GM12878 (cell line): ENCODE measurements at regions not wholly inside any gene's neighbourhood (a gene's known extent, or its start where the extent isn't known, plus 50 kb on each side); places are given as distances from the start of the nearest gene placed in this dataset.

Source experiments
- ATAC-seq: fragments of 200-7000 bp; cut with Tn5 transposase; 3 replicates; pipeline ENCODE4 v1.9.1; 2020; ENCODE audit warnings: mild to moderate bottlenecking, moderate library complexity
- BruUV-seq: library from RNA; stranded (reverse); fragments of 400-500 nt; replicated peaks from 2 replicates; lab custom pipeline; 2021; lab: Mats Ljungman, UMichigan
- CTCF ChIA-PET: fragments of 300-600 bp; sonication (Branson Sonifier 250); formaldehyde crosslinking; extraction: SDS; loops from one replicate; lab custom pipeline; 2021; ENCODE audit warnings: inconsistent platforms; lab: Yijun Ruan, JAX
- POLR2A ChIA-PET: fragments of 350-600 bp; formaldehyde crosslinking; extraction: SDS; loops from one replicate; lab custom pipeline; 2021; ENCODE audit warnings: inconsistent platforms; lab: Charles Lee
- RAD21 ChIA-PET: fragments of 300-600 bp; sonication (Branson Sonifier 250); formaldehyde crosslinking; loops from one replicate; lab custom pipeline; 2023; ENCODE audit warnings: antibody characterized with exemption; ENCODE audit not compliant: unreplicated experiment; lab: Charles Lee
- SMC1A ChIA-PET: fragments of 300-600 bp; sonication (Branson Sonifier 250); formaldehyde crosslinking; loops from one replicate; lab custom pipeline; 2023; ENCODE audit not compliant: unreplicated experiment, uncharacterized antibody; lab: Charles Lee
- DNase-seq: peaks from one replicate; pipeline ENCODE4 v3.0.0-alpha.2; 2011; ENCODE audit warnings: low read depth, low spot score
- FAIRE-seq: peaks from 3 replicates; lab custom pipeline; 2011; peaks lifted over from hg19 to GRCh38; lab: Jason Lieb, UNC
- H2AFZ ChIP-seq: 2 replicates; pipeline ENCODE4 v1.6.0; 2011; ENCODE audit warnings: low read depth, low read length, control low read depth; ENCODE audit not compliant: control insufficient read depth
- H3K27ac ChIP-seq: 2 replicates; pipeline ENCODE4 v1.5.1; 2011; ENCODE audit warnings: control low read depth; ENCODE audit not compliant: control insufficient read depth, insufficient read depth
- H3K27me3 ChIP-seq, 2 experiments: replicated peaks in 1 of 2; 2 replicates each; pipeline versions ENCODE4 v1.6.0 to v1.6.1; 2011; ENCODE audit warnings: low read length in 1 of 2; ENCODE audit not compliant: control insufficient read depth in 2 of 2, insufficient read depth in 2 of 2
- H3K36me3 ChIP-seq, 2 experiments: 2 replicates each; pipeline ENCODE4 v1.5.1; 2011; ENCODE audit warnings: low read length in 1 of 2; ENCODE audit not compliant: control insufficient read depth in 2 of 2, insufficient read depth in 2 of 2
- H3K4me1 ChIP-seq: 2 replicates; pipeline ENCODE4 v1.6.1; 2011; ENCODE audit warnings: mild to moderate bottlenecking, low read length, moderate library complexity, mixed read lengths; ENCODE audit not compliant: control insufficient read depth, insufficient read depth
- H3K4me2 ChIP-seq: 2 replicates; pipeline ENCODE4 v1.6.0; 2011; ENCODE audit warnings: control low read depth; ENCODE audit not compliant: control insufficient read depth, insufficient read depth
- H3K4me3 ChIP-seq: fragments of 200-600 bp; sonication (generic); 2 replicates; pipeline ENCODE4 v1.5.1; 2016
- H3K79me2 ChIP-seq: 2 replicates; pipeline ENCODE4 v1.6.0; 2011; ENCODE audit warnings: low read length; ENCODE audit not compliant: control insufficient read depth, insufficient read depth
- H3K9ac ChIP-seq: 2 replicates; pipeline ENCODE4 v1.8.0; 2011; ENCODE audit warnings: low read length, control low read depth, mixed read lengths; ENCODE audit not compliant: control insufficient read depth, insufficient read depth
- H3K9me3 ChIP-seq: replicated peaks from 3 replicates; pipeline ENCODE4 v1.5.1; 2011; ENCODE audit warnings: mild to moderate bottlenecking, low read length; ENCODE audit not compliant: control insufficient read depth, insufficient read depth
- H4K20me1 ChIP-seq: 2 replicates; pipeline ENCODE4 v1.6.0; 2011; ENCODE audit not compliant: control insufficient read depth, insufficient read depth
- BHLHE40 ChIP-seq, 2 experiments: fragments of 450-650 bp in 1 of 2; IDR thresholded peaks; 2 replicates each; pipeline ENCODE4 v1.6.1; 2011 to 2017; ENCODE audit warnings: low read depth in 2 of 2, borderline replicate concordance in 1 of 2, improper control_type of control experiment in 1 of 2, low read length in 1 of 2, mild to moderate bottlenecking in 1 of 2
- DPF2 ChIP-seq: fragments of 450-650 bp; IDR thresholded peaks from 2 replicates; pipeline ENCODE4 v1.6.1; 2017; ENCODE audit warnings: mild to moderate bottlenecking
- E4F1 ChIP-seq: fragments of 450-650 bp; IDR thresholded peaks from 2 replicates; pipeline ENCODE4 v1.6.1; 2018; ENCODE audit warnings: borderline replicate concordance, mild to moderate bottlenecking; ENCODE audit not compliant: partially characterized antibody
- ELK1 ChIP-seq: IDR thresholded peaks from 2 replicates; pipeline ENCODE4 v1.6.1; 2012; ENCODE audit warnings: low read depth, low read length, improper control_type of control experiment
- IRF5 ChIP-seq: fragments of 450-650 bp; IDR thresholded peaks from 2 replicates; pipeline ENCODE4 v1.6.1; 2017; ENCODE audit warnings: borderline replicate concordance
- NBN ChIP-seq: fragments of 450-650 bp; IDR thresholded peaks from 2 replicates; pipeline ENCODE4 v1.6.1; 2016
- NFYB ChIP-seq: IDR thresholded peaks from 2 replicates; pipeline ENCODE4 v1.6.1; 2011; ENCODE audit warnings: low read depth, mild to moderate bottlenecking, low read length, improper control_type of control experiment, moderate library complexity; ENCODE audit not compliant: insufficient read depth
- NR2C2 ChIP-seq: IDR thresholded peaks from 2 replicates; pipeline ENCODE4 v1.6.1; 2011; ENCODE audit warnings: borderline replicate concordance, low read depth; ENCODE audit not compliant: control insufficient read depth, insufficient read length
- TBL1XR1 ChIP-seq: IDR thresholded peaks from 2 replicates; pipeline ENCODE4 v1.6.1; 2012; ENCODE audit warnings: low read depth, low read length, improper control_type of control experiment
- ZNF217 ChIP-seq: fragments of 450-650 bp; IDR thresholded peaks from 2 replicates; pipeline ENCODE4 v1.6.1; 2017; ENCODE audit warnings: antibody characterized with exemption, mild to moderate bottlenecking
- WGBS: methylation state at CpG from one replicate; pipeline ENCODE4 v1.1.6; 2016; ENCODE audit warnings: low lambda C conversion rate; ENCODE audit not compliant: insufficient replicate concordance, insufficient coverage; ENCODE audit errors: missing lambda C conversion rate; 5-methylcytosine and 5-hydroxymethylcytosine counted together
- in situ Hi-C: fragments of 300-500 bp; cut with MboI; formaldehyde crosslinking; loops from 9 replicates; pipeline ENCODE4 v1.14.3; 2018; ENCODE audit warnings: mixed read lengths
- intact Hi-C: fragments of 100-400 bp; cut with micrococcal nuclease; formaldehyde crosslinking; loops from one replicate; pipeline ENCODE4 v1.14.2; 2022; ENCODE audit not compliant: unreplicated experiment
- TF ChIP-seq, protein P1 (sequence below): fragments of 450-650 bp; formaldehyde crosslinking; IDR thresholded peaks from 2 replicates; pipeline ENCODE4 v1.5.0; 2022; ENCODE audit warnings: mild to moderate bottlenecking, missing genetic modification characterization
- TF ChIP-seq, protein P2 (sequence below): fragments of 450-650 bp; IDR thresholded peaks from 2 replicates; pipeline ENCODE4 v1.6.1; 2016; ENCODE audit warnings: mild to moderate bottlenecking, moderate library complexity, borderline replicate concordance

- RAD21 ChIA-PET: no interaction called here
- no peaks in the 10 kb centered on the region for H3K36me3 ChIP-seq
- TF ChIP-seq IRF5: no peak
- no peak for TF ChIP-seq NBN
- no peak for TF ChIP-seq TBL1XR1
- no peak for TF ChIP-seq ELK1
- no peak for TF ChIP-seq E4F1
- no peak for TF ChIP-seq ZNF217
- no peak for TF ChIP-seq NR2C2
- no peak for TF ChIP-seq DPF2
- TF ChIP-seq, protein P1, sequence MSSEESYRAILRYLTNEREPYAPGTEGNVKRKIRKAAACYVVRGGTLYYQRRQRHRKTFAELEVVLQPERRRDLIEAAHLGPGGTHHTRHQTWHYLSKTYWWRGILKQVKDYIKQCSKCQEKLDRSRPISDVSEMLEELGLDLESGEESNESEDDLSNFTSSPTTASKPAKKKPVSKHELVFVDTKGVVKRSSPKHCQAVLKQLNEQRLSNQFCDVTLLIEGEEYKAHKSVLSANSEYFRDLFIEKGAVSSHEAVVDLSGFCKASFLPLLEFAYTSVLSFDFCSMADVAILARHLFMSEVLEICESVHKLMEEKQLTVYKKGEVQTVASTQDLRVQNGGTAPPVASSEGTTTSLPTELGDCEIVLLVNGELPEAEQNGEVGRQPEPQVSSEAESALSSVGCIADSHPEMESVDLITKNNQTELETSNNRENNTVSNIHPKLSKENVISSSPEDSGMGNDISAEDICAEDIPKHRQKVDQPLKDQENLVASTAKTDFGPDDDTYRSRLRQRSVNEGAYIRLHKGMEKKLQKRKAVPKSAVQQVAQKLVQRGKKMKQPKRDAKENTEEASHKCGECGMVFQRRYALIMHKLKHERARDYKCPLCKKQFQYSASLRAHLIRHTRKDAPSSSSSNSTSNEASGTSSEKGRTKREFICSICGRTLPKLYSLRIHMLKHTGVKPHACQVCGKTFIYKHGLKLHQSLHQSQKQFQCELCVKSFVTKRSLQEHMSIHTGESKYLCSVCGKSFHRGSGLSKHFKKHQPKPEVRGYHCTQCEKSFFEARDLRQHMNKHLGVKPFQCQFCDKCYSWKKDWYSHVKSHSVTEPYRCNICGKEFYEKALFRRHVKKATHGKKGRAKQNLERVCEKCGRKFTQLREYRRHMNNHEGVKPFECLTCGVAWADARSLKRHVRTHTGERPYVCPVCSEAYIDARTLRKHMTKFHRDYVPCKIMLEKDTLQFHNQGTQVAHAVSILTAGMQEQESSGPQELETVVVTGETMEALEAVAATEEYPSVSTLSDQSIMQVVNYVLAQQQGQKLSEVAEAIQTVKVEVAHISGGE (CRISPR knock-in tag): no peak
- TF ChIP-seq NFYB: no peak
- no peak for TF ChIP-seq BHLHE40 (IDR thresholded peaks at IDR 0.05; ENCODE audit: borderline replicate concordance in 1 of 2, low read depth in 2 of 2, low read length in 1 of 2)
- TF ChIP-seq, protein P2, sequence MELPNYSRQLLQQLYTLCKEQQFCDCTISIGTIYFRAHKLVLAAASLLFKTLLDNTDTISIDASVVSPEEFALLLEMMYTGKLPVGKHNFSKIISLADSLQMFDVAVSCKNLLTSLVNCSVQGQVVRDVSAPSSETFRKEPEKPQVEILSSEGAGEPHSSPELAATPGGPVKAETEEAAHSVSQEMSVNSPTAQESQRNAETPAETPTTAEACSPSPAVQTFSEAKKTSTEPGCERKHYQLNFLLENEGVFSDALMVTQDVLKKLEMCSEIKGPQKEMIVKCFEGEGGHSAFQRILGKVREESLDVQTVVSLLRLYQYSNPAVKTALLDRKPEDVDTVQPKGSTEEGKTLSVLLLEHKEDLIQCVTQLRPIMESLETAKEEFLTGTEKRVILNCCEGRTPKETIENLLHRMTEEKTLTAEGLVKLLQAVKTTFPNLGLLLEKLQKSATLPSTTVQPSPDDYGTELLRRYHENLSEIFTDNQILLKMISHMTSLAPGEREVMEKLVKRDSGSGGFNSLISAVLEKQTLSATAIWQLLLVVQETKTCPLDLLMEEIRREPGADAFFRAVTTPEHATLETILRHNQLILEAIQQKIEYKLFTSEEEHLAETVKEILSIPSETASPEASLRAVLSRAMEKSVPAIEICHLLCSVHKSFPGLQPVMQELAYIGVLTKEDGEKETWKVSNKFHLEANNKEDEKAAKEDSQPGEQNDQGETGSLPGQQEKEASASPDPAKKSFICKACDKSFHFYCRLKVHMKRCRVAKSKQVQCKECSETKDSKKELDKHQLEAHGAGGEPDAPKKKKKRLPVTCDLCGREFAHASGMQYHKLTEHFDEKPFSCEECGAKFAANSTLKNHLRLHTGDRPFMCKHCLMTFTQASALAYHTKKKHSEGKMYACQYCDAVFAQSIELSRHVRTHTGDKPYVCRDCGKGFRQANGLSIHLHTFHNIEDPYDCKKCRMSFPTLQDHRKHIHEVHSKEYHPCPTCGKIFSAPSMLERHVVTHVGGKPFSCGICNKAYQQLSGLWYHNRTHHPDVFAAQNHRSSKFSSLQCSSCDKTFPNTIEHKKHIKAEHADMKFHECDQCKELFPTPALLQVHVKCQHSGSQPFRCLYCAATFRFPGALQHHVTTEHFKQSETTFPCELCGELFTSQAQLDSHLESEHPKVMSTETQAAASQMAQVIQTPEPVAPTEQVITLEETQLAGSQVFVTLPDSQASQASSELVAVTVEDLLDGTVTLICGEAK: no peak
Measured at GRCh38 chrX:39581411-39581810, 516.3 kb downstream of the BCOR start.

More at GRCh38 chrX:39581411-39581810, 516.3 kb downstream of the BCOR start:
- Histone ChIP-seq H3K27me3 (no peaks in the 10 kb centered on the region; a peak in 1 of 4 replicates), H2AFZ (no peak overlapping the region), H3K27ac (no peak overlapping the region), H3K4me2 (no peak overlapping the region), H4K20me1 (no peaks in the 10 kb centered on the region), H3K4me3 (no peak overlapping the region), H3K4me1 (no peaks in the 10 kb centered on the region; the same call in 1 of the 2 replicates), H3K79me2 (no peaks in the 10 kb centered on the region), H3K9ac (no peak overlapping the region), H3K9me3 (no peaks in the 10 kb centered on the region; the same call in 2 of the 3 replicates)
- FAIRE-seq (no peak), ATAC-seq (no peak), DNase-seq (no peak)
- SMC1A ChIA-PET: no interaction called here
- in situ Hi-C loops (no loop called here), intact Hi-C loops (no loop called here)
- POLR2A ChIA-PET: no interaction called here
- BruUV-seq: no TSS peak
- CTCF ChIA-PET: no interaction called here
- 33% methylated on average over 3 of the region's 3 CpGs for WGBS
